Stimulated activated CD4-positive, alpha-beta T cell treated with anti-CD3 and anti-CD28 coated beads, TNF-alpha, amount 100 ng/mL, for 24 hours (primary cell): ENCODE measurements at regions not wholly inside any gene's neighbourhood (a gene's known extent, or its start where the extent isn't known, plus 50 kb on each side); places are given as distances from the start of the nearest gene placed in this dataset.

ENCODE experiments used
- DNase-seq, 3 experiments: peaks; one replicate each; pipeline ENCODE4 v3.0.0-alpha.2; 2020; ENCODE audit warnings: low read depth in 3 of 3

- no peak for DNase-seq
Observed at GRCh38 chr14:71703477-71703876, 228.8 kb upstream of the RGS6 start.

GRCh38 chr14:71704210-71704609, 228.0 kb upstream of the RGS6 start:
- DNase-seq: no peak

GRCh38 chr14:71705460-71705859, 226.8 kb upstream of the RGS6 start:
- no peak for DNase-seq

GRCh38 chr14:71709076-71709475, 223.2 kb upstream of the RGS6 start:
- no peak for DNase-seq

GRCh38 chr14:71709987-71710386, 222.2 kb upstream of the RGS6 start:
- DNase-seq: no peak

GRCh38 chr14:71711125-71711524, 221.1 kb upstream of the RGS6 start:
- DNase-seq: no peak

- no peak for DNase-seq
Observed at GRCh38 chr14:71711619-71712018, 220.6 kb upstream of the RGS6 start.

- DNase-seq: no peak
Observed at GRCh38 chr14:71712478-71712877, 219.8 kb upstream of the RGS6 start.

- no peak for DNase-seq
Observed at GRCh38 chr14:71713016-71713415, 219.2 kb upstream of the RGS6 start.

GRCh38 chr14:71713451-71713850, 218.8 kb upstream of the RGS6 start:
- no peak for DNase-seq

- DNase-seq: no peak
Observed at GRCh38 chr14:71714225-71714624, 218.0 kb upstream of the RGS6 start.

GRCh38 chr14:71716041-71716772, 216.0 kb upstream of the RGS6 start:
- DNase-seq: no peak

- DNase-seq: peak in 1 of 3 experiments; percentile 14
Observed at GRCh38 chr14:71720978-71721624, 211.1 kb upstream of the RGS6 start.

- DNase-seq: no peak
Observed at GRCh38 chr14:71721791-71722190, 210.4 kb upstream of the RGS6 start.

- no peak for DNase-seq
Observed at GRCh38 chr14:71722885-71723284, 209.3 kb upstream of the RGS6 start.

GRCh38 chr14:71725922-71726579, 206.2 kb upstream of the RGS6 start:
- no peak for DNase-seq

- no peak for DNase-seq
Observed at GRCh38 chr14:71726580-71727021, 205.6 kb upstream of the RGS6 start.

- DNase-seq: no peak
Observed at GRCh38 chr14:71728386-71728785, 203.8 kb upstream of the RGS6 start.

GRCh38 chr14:71729596-71729995, 202.6 kb upstream of the RGS6 start:
- no peak for DNase-seq

GRCh38 chr14:71730471-71730870, 201.8 kb upstream of the RGS6 start:
- no peak for DNase-seq

- DNase-seq: no peak
Observed at GRCh38 chr14:71731096-71731495, 201.1 kb upstream of the RGS6 start.

GRCh38 chr14:71733210-71733883, 198.9 kb upstream of the RGS6 start:
- no peak for DNase-seq
